Psoas muscle (tissue), 7 donors: ENCODE measurements at regions not wholly inside any gene's neighbourhood (a gene's known extent, or its start where the extent isn't known, plus 50 kb on each side); places are given as distances from the start of the nearest gene placed in this dataset.

Source experiments
- ATAC-seq, 4 donors: fragments of 200-7000 bp; cut with Tn5 transposase; one replicate each; pipeline ENCODE4 v1.9.1; 2020; ENCODE audit warnings: moderate library complexity in 3 of 4, mild to moderate bottlenecking in 2 of 4
- DNase-seq, 2 donors: peaks; one replicate each; pipeline ENCODE4 v3.0.0-alpha.2; 2020
- H3K27ac ChIP-seq: fragments of 200-600 bp; one replicate; pipeline ENCODE4 v1.8.0; 2022
- H3K27me3 ChIP-seq, 3 donors: fragments of 200-600 bp in 1 of 3; one replicate each; pipeline versions ENCODE4 v1.6.1 to v1.8.0; 2013 to 2022; ENCODE audit warnings: low read length in 2 of 3, mild to moderate bottlenecking in 2 of 3, moderate library complexity in 1 of 3; ENCODE audit not compliant: insufficient read depth in 3 of 3
- H3K36me3 ChIP-seq, 2 donors: fragments of 200-600 bp in 1 of 2; one replicate each; pipeline versions ENCODE4 v1.6.1 to v1.8.0; 2013 to 2022; ENCODE audit warnings: low read depth in 1 of 2, mild to moderate bottlenecking in 1 of 2, moderate library complexity in 1 of 2; ENCODE audit not compliant: insufficient read depth in 1 of 2
- H3K4me1 ChIP-seq: fragments of 200-600 bp; one replicate; pipeline ENCODE4 v1.8.0; 2022
- H3K4me3 ChIP-seq: fragments of 200-600 bp; one replicate; pipeline ENCODE4 v1.8.0; 2022; ENCODE audit warnings: mild to moderate bottlenecking
- H3K9me3 ChIP-seq: fragments of 200-600 bp; one replicate; pipeline ENCODE4 v1.8.0; 2022
- CTCF ChIP-seq: fragments of 200-600 bp; IDR thresholded peaks from one replicate; pipeline ENCODE4 v1.8.0; 2022; ENCODE audit warnings: antibody characterized with exemption
- WGBS, 3 donors: extraction: QIAGEN DNeasy Blood & Tissue Kit; methylation state at CpG; one replicate each; pipeline versions ENCODE4 v1.1.6 to v1.1.7; 2013; 5-methylcytosine and 5-hydroxymethylcytosine counted together
- intact Hi-C, 2 donors: fragments of 100-400 bp; cut with DNase I; formaldehyde crosslinking; loops; one replicate each; pipeline versions ENCODE4 v1.11.0 to v1.14.2; 2022
- donor health status: healthy with polysubstance abuse.
- donor health status: DM: no; HTN: no; CAD: no; lungs with moderate emphysema.
- donor health status: Bipolar disorder and iron deficiency.
- donor health status: healthy.
- donor health status: DM: yes; HTN: yes; CAD: no.
- donor health status: DM: no; HTN: no; CAD: no.
- donor health status: DM: yes; HTN: yes; CAD: no.

GRCh38 chr11:80900265-80900664 is 1459.4 kb upstream of the TENM4 start:
- no peak for TF ChIP-seq CTCF
- ATAC-seq (no peak), DNase-seq (no peak)
- Histone ChIP-seq H3K36me3 (no peaks in the 10 kb centered on the region), H3K9me3 (no peaks in the 10 kb centered on the region), H3K27me3 (no peaks in the 10 kb centered on the region), H3K4me3 (no peak overlapping the region), H3K27ac (no peak overlapping the region), H3K4me1 (no peaks in the 10 kb centered on the region)
- 78 to 89% (median 86%) methylated on average over 2 of the region's 2 CpGs for WGBS, 3 donors
- intact Hi-C loops = no loop called here

- H3K4me3 ChIP-seq = no peak overlapping the region
- H3K27ac ChIP-seq = no peak overlapping the region
- no peak for DNase-seq
- H3K36me3 ChIP-seq = no peaks in the 10 kb centered on the region
- intact Hi-C loops = no loop called here
- 7 to 28% (median 13%) methylated on average over 1 of the region's 1 CpG for whole genome bisulfite sequencing, 3 donors
- peak in 1 of 4 donors; percentile 71 for ATAC-seq
- no peaks in the 10 kb centered on the region for H3K27me3 ChIP-seq
- H3K9me3 ChIP-seq = no peaks in the 10 kb centered on the region
- H3K4me1 ChIP-seq = no peaks in the 10 kb centered on the region
- TF ChIP-seq CTCF = no peak
Measured at GRCh38 chr11:80899381-80899780, 1458.6 kb upstream of the TENM4 start.

GRCh38 chr11:80898910-80899309 is 1458.1 kb upstream of the TENM4 start:
- no peaks in the 10 kb centered on the region for H3K9me3 ChIP-seq
- no peaks in the 10 kb centered on the region for H3K36me3 ChIP-seq
- H3K4me1 ChIP-seq = no peaks in the 10 kb centered on the region
- DNase-seq = no peak
- TF ChIP-seq CTCF = no peak
- H3K4me3 ChIP-seq = no peak overlapping the region
- intact Hi-C loops = no loop called here
- no peak overlapping the region for H3K27ac ChIP-seq
- no peaks in the 10 kb centered on the region for H3K27me3 ChIP-seq
- no peak for ATAC-seq
- 62 to 75% (median 67%) methylated on average over 4 of the region's 4 CpGs for WGBS, 3 donors

- intact Hi-C loops = no loop called here
- no peak for ATAC-seq
Measured at GRCh38 chr11:80886684-80887083, 1445.9 kb upstream of the TENM4 start.

More at GRCh38 chr11:80886684-80887083, 1445.9 kb upstream of the TENM4 start:
- TF ChIP-seq CTCF = no peak
- H3K36me3 ChIP-seq = no peaks in the 10 kb centered on the region
- no peak for DNase-seq
- no peaks in the 10 kb centered on the region for H3K4me1 ChIP-seq
- no peak overlapping the region for H3K27ac ChIP-seq
- no peaks in the 10 kb centered on the region for H3K9me3 ChIP-seq
- H3K4me3 ChIP-seq = no peak overlapping the region
- H3K27me3 ChIP-seq = no peaks in the 10 kb centered on the region
